ENCODE measurements at regions not wholly inside any gene's neighbourhood (a gene's known extent, or its start where the extent isn't known, plus 50 kb on each side); places are given as distances from the start of the nearest gene placed in this dataset.
"Not testable (repeated sequence)": the region's sequence is repeated elsewhere in the genome, so short reads cannot be mapped to it uniquely, and the experiment has no call there.

GRCh38 chr6:11486959-11487358, 50.6 kb upstream of the TMEM170B start:
- DNase-seq: no peak

DNA sequence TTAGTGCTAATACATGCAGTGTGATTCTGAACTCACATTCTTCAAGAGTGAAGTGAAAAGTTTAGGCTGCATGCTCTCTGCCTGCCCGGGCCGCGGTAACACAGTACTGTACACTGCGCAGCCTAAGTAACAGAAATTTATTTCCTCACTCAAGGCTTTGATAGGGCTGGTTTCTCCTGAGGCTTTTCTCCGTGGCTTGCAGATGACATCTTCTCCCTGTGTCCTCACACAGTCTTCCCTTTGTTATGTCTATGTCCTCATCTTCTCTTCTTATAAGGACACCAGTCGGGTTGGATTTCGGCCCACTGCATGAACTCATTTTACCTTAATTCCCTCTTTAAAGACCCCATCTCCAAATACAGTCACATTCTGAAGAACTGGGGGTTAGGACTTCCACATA, 51.1 kb upstream of the TMEM170B start:
- no peak for DNase-seq

GRCh38 chr6:11486051-11486450, 51.5 kb upstream of the TMEM170B start:
- no peak for DNase-seq

DNA sequence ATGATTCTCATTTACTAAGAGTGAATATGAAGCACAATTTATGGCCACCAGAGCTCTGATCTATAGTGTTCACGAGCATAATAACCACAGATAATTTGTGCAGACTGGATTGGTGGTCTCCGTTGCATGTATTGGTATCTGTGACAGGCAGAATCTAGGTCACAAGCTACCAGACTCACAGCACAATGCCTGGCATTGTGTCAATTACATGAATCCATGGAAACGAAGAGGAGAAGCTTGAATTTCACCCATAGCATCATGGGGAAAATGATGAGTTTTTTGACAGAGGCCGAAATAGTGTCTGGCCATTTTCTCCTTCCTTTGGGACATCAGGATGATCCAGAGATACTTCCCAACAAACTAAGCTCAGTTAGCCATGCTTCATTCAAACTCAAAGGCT, 52.3 kb upstream of the TMEM170B start:
- DNase-seq: no peak

DNA sequence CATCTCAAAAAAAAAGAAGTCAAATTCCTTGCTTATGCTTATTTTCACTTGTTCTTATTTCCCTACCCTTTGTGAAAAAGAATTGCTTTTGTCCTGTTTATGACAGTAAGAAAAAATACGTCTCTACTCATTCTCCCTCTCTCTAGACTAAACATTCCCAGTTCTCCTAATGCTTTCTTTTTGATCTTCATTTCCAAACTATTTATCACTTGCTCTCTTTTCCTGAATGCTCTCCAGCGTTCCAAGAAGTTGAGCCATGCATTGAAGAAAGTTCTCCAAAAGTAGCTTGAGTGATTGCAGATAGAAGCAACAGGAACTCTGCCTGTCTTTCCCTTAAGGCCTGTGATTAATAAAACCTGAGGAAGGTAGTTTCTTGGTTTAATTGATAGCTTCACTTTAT, 53.1 kb upstream of the TMEM170B start:
- DNase-seq: no peak

DNA sequence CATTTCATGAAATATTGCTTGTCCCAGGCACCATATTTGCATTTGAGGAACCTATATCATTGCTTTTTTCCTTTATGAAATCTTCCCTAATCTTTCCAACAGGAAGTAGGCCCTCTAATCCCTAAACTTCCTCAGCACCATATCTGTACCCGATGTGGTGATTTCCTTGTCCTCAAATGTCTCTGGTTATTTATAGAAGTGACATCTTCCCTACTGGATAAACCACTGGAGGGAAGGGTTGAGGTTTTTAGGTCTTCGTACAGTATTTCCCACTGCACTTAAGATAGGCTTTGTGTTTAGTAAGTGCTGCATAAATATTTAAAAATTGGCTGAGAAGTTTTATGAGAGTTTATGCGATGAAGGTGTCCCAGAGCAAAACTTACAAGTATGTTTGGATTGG, 54.9 kb upstream of the TMEM170B start:
- DNase-seq: no peak

GRCh38 chr6:11480541-11480940, 57.0 kb upstream of the TMEM170B start:
- no peak for DNase-seq

- DNase-seq: no peak
Observed at GRCh38 chr6:11479296-11479695, 58.3 kb upstream of the TMEM170B start.

DNA sequence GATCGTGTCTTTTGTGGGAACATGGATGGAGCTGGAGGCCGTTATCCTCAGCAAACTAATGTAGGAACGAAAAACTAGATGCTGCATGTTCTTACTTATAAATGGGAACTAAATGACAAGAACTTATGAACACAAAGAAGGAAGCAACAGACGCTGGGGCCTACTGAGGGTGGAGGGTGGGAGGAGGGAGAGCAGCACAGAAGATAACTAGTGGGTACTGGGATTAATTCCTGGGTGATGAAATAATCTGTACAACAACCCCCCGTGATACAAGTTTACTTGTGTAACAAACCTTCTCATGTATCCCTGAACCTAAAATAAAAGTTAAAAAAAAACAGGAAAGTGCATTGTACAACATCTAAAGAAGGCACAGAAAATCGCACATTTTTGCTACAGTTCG, 59.0 kb upstream of the TMEM170B start:
- no peak for DNase-seq

GRCh38 chr6:11475016-11475415, 62.5 kb upstream of the TMEM170B start:
- DNase-seq: no peak

GRCh38 chr6:11473008-11473740, 64.4 kb upstream of the TMEM170B start:
- no peak for DNase-seq

DNA sequence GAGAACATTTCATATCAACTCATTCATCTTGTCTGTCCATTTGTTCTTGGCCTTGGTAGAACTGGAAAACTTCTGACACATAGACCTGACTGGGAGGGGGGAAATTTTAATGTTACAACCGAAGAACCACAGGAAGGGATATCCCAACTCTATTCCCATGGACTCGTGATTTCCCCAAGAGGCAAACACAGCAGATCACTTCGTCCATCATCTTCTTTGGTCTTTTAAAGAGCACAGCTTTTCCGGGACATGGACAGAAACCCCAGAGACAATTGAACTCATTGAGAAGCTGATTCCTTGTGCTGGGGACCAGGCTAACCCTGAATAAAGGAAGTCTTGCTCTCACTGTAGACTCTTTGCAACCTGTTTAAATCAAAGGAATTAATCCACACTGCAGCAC, 66.3 kb upstream of the TMEM170B start:
- no peak for DNase-seq

GRCh38 chr6:11469684-11470083, 67.9 kb upstream of the TMEM170B start:
- DNase-seq: no peak

DNA sequence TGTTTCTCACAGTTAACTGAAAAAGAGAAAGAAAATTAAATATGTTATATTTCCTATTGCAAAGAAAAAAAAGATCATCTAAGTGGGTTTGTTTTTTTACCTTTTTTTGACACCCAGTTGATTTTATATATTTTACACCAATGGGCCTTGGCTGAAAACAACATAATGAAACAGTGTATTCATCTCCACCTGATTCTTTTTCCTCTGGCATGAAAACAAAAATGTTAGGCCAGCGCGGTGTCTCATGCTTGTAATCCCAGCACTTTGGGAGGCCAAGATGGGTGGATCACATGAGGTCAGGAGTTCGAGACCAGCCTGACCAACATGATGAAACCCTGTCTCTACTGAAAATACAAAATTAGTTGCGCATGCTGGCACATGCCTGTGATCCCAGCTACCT, 69.3 kb upstream of the TMEM170B start:
- DNase-seq: not testable (repeated sequence)

- no peak for DNase-seq
Observed at GRCh38 chr6:11467364-11467763, 70.2 kb upstream of the TMEM170B start.

GRCh38 chr6:11463398-11463780, 74.2 kb upstream of the TMEM170B start:
- DNase-seq: no peak

GRCh38 chr6:11462742-11463397, 74.7 kb upstream of the TMEM170B start:
- no peak for DNase-seq

DNA sequence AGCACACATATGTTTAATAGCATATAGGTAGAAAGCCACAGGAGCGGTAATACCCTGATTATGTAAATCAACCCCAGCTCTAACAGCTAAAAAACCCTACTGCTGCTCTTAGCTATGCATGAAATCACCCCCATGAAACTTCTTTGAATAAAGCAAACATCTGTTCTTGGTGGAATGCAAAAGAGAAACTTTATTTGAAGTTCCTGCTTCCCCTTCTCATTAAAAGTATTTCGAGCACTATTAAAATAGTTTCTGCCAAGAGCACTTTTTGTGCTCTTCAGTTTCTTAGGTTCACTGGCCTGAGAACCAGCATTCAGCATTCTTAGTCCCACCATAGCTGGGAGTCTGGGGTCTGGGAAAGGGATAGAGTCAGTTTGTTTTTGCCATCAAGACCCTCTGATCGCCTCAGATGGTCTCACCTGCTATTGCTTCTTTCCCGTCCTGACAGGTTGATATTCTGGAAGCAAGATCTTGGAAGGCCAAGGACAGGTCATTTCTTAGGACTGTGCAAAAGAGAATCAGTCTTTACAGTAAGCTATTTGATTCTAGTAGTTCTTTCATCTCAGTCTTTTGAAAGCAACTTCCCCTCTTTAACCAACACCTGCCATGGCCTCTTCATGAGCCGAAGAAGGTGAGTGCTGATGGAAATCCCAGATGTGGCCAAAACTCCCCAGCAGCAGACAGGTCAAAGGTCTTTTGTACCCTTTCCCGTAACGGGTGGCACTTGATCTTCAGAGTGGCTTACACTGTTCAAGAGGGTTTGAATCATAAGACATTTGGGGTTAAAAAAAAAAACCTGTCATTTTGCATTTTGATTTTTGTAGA, 76.5 kb upstream of the TMEM170B start:
- no peak for DNase-seq

GRCh38 chr6:11460001-11460668, 77.4 kb upstream of the TMEM170B start:
- DNase-seq: no peak

GRCh38 chr6:11459079-11459610, 78.4 kb upstream of the TMEM170B start:
- no peak for DNase-seq

DNA sequence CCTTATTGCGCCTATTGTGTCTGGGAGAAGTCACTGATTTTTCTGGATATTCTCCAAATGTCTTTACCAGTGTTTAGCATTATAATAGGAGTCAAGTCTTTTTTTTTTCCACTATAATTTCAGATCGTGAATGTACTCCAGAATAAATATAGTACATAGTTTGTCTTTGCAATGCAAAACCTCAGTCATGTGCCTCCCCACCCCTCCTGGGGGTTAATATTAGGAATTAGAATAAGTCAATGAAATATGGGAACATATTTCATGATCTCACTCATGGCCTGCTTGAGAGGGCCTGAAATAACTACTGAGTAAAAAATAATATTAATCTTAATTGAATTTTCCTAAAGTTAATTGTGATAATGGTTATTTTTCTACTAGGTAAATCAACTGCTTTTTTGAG, 79.0 kb upstream of the TMEM170B start:
- no peak for DNase-seq

DNA sequence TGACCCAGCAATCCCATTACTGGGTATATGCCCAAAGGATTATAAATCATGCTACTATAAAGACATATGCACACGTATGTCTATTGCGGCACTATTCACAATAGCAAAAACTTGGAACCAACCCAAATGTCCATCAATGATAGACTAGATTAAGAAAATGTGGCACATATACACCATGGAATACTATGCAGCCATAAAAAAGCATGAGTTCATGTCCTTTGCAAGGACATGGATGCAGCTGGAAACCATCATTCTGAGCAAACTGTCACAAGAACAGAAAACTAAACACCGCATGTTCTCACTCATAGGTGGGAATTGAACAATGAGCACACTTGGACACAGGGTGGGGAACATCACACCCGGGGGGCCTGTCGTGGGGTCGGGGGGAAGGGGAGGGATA, 80.1 kb upstream of the TMEM170B start:
- DNase-seq: not testable (repeated sequence)

- DNase-seq: not testable (repeated sequence)
Observed at GRCh38 chr6:11452106-11452505, 85.4 kb upstream of the TMEM170B start.
